H9 (cell line): ENCODE measurements at regions not wholly inside any gene's neighbourhood (a gene's known extent, or its start where the extent isn't known, plus 50 kb on each side); places are given as distances from the start of the nearest gene placed in this dataset.

Experiments
- DNase-seq: peaks from one replicate; pipeline ENCODE4 v3.0.0-alpha.2; 2017
- H2AFZ ChIP-seq: one replicate; pipeline ENCODE4 v1.6.1; 2013; ENCODE audit warnings: mild to moderate bottlenecking, low read length, control low read depth, moderate library complexity
- H2AK5ac ChIP-seq: 2 replicates; pipeline ENCODE4 v1.6.1; 2013; ENCODE audit warnings: low read length, control low read depth, mixed read lengths; ENCODE audit not compliant: insufficient read length
- H2BK120ac ChIP-seq: one replicate; pipeline ENCODE4 v1.6.1; 2013; ENCODE audit warnings: low read depth, mild to moderate bottlenecking, low read length, control low read depth, inconsistent platforms; ENCODE audit not compliant: poor library complexity, severe bottlenecking
- H2BK12ac ChIP-seq: 2 replicates; pipeline ENCODE4 v1.6.1; 2013; ENCODE audit warnings: low read length, control low read depth, mixed read lengths, low read depth; ENCODE audit not compliant: insufficient read length
- H2BK15ac ChIP-seq: 2 replicates; pipeline ENCODE4 v1.6.1; 2013; ENCODE audit warnings: low read depth, low read length, control low read depth
- H2BK20ac ChIP-seq: one replicate; pipeline ENCODE4 v1.6.1; 2013; ENCODE audit warnings: low read depth, mild to moderate bottlenecking, low read length, control low read depth, inconsistent platforms; ENCODE audit not compliant: poor library complexity, severe bottlenecking
- H2BK5ac ChIP-seq: 2 replicates; pipeline ENCODE4 v1.6.1; 2013; ENCODE audit warnings: low read length, control low read depth, mixed read lengths; ENCODE audit not compliant: insufficient read length
- H3K14ac ChIP-seq: 2 replicates; pipeline ENCODE4 v1.6.1; 2013; ENCODE audit warnings: low read length, control low read depth; ENCODE audit not compliant: insufficient read depth
- H3K18ac ChIP-seq: 2 replicates; pipeline ENCODE4 v1.6.1; 2013; ENCODE audit warnings: low read depth, mild to moderate bottlenecking, mixed read lengths, low read length, control low read depth; ENCODE audit not compliant: insufficient read length
- H3K23ac ChIP-seq: 2 replicates; pipeline ENCODE4 v1.6.1; 2013; ENCODE audit warnings: low read length, control low read depth, mixed read lengths, low read depth; ENCODE audit not compliant: insufficient read length
- H3K23me2 ChIP-seq: 2 replicates; pipeline ENCODE4 v1.6.1; 2013; ENCODE audit warnings: low read depth, mild to moderate bottlenecking, mixed read lengths, low read length, control low read depth; ENCODE audit not compliant: insufficient read length, poor library complexity, severe bottlenecking
- H3K27ac ChIP-seq: 2 replicates; pipeline ENCODE4 v1.5.1; 2013; ENCODE audit warnings: low read length, control low read depth, mixed read lengths, low read depth; ENCODE audit not compliant: insufficient read length
- H3K27me3 ChIP-seq: 2 replicates; pipeline ENCODE4 v1.6.1; 2013; ENCODE audit warnings: low read length, control low read depth, inconsistent platforms; ENCODE audit not compliant: insufficient read depth
- H3K4ac ChIP-seq: 2 replicates; pipeline ENCODE4 v1.6.1; 2013; ENCODE audit warnings: low read depth, mild to moderate bottlenecking, control low read depth, inconsistent platforms, low read length, moderate library complexity
- H3K4me1 ChIP-seq: 2 replicates; pipeline ENCODE4 v1.6.1; 2013; ENCODE audit warnings: low read length, control low read depth, inconsistent platforms; ENCODE audit not compliant: insufficient read depth
- H3K4me2 ChIP-seq: 2 replicates; pipeline ENCODE4 v1.6.1; 2013; ENCODE audit warnings: low read length, control low read depth, mixed read lengths; ENCODE audit not compliant: insufficient read length, insufficient read depth
- H3K56ac ChIP-seq: 2 replicates; pipeline ENCODE4 v1.6.1; 2013; ENCODE audit warnings: low read depth, mild to moderate bottlenecking, mixed read lengths, low read length, control low read depth; ENCODE audit not compliant: insufficient read length
- H3K79me1 ChIP-seq: 2 replicates; pipeline ENCODE4 v1.6.1; 2013; ENCODE audit warnings: low read depth, mild to moderate bottlenecking, moderate library complexity, low read length, control low read depth, inconsistent platforms; ENCODE audit not compliant: insufficient read depth, poor library complexity, severe bottlenecking
- H3K79me2 ChIP-seq: 2 replicates; pipeline ENCODE4 v1.6.1; 2013; ENCODE audit warnings: low read length, control low read depth, inconsistent platforms; ENCODE audit not compliant: insufficient read depth
- H3K9ac ChIP-seq: 2 replicates; pipeline ENCODE4 v1.6.1; 2013; ENCODE audit warnings: low read length, control low read depth, mixed read lengths; ENCODE audit not compliant: insufficient read length; ENCODE audit errors: extremely low read depth
- H3K9me3 ChIP-seq: one replicate; pipeline ENCODE4 v1.6.1; 2013; ENCODE audit warnings: low read depth, low read length, inconsistent platforms; ENCODE audit not compliant: control insufficient read depth
- H3T11ph ChIP-seq: one replicate; pipeline ENCODE4 v1.6.1; 2013; ENCODE audit warnings: mild to moderate bottlenecking, low read length, control low read depth, inconsistent platforms
- H4K20me1 ChIP-seq: one replicate; pipeline ENCODE4 v1.6.1; 2013; ENCODE audit not compliant: control insufficient read depth, insufficient read length, insufficient read depth
- H4K5ac ChIP-seq: 2 replicates; pipeline ENCODE4 v1.6.1; 2013; ENCODE audit warnings: low read depth, mild to moderate bottlenecking, mixed read lengths, low read length, control low read depth; ENCODE audit not compliant: insufficient read length
- H4K8ac ChIP-seq: replicated peaks from 2 replicates; pipeline ENCODE4 v1.6.1; 2013; ENCODE audit warnings: low read length, control low read depth, mixed read lengths, low read depth; ENCODE audit not compliant: insufficient read length
- H4K91ac ChIP-seq: 2 replicates; pipeline ENCODE4 v1.6.1; 2013; ENCODE audit warnings: low read depth, mild to moderate bottlenecking, moderate library complexity, mixed read lengths, low read length, control low read depth; ENCODE audit not compliant: insufficient read length
- H3K27ac Mint-ChIP-seq, 3 experiments: 2 replicates in 2 of 3; 3 replicates in 1 of 3; pipeline ENCODE4 v1.8.0; 2020 to 2021; ENCODE audit warnings: mixed read lengths in 3 of 3, mild to moderate bottlenecking in 1 of 3, moderate library complexity in 1 of 3
- H3K27me3 Mint-ChIP-seq: 2 replicates; pipeline ENCODE4 v1.8.0; 2021; ENCODE audit warnings: low read depth, mild to moderate bottlenecking, moderate library complexity, mixed read lengths
- H3K36me3 Mint-ChIP-seq, 3 experiments: 2 replicates in 2 of 3; 3 replicates in 1 of 3; pipeline ENCODE4 v1.8.0; 2020 to 2021; ENCODE audit warnings: low read depth in 3 of 3, mixed read lengths in 3 of 3; ENCODE audit not compliant: insufficient read depth in 1 of 3
- H3K4me1 Mint-ChIP-seq, 2 experiments: 2 replicates each; pipeline ENCODE4 v1.8.0; 2020; ENCODE audit warnings: mixed read lengths in 2 of 2
- H3K4me3 Mint-ChIP-seq, 2 experiments: 2 replicates in 1 of 2; 3 replicates in 1 of 2; pipeline ENCODE4 v1.8.0; 2020 to 2021; ENCODE audit warnings: mild to moderate bottlenecking in 2 of 2, mixed read lengths in 2 of 2, moderate library complexity in 1 of 2
- H3K9me3 Mint-ChIP-seq, 2 experiments: 2 replicates in 1 of 2; 3 replicates in 1 of 2; pipeline ENCODE4 v1.8.0; 2020; ENCODE audit warnings: mild to moderate bottlenecking in 2 of 2, mixed read lengths in 2 of 2, moderate library complexity in 1 of 2
- TF ChIP-seq, protein P1 (sequence below): fragments of 200-600 bp; sonication (generic); conservative IDR thresholded peaks from 3 replicates; pipeline ENCODE4 v1.8.0; 2021; ENCODE audit warnings: antibody characterized with exemption, mild to moderate bottlenecking

DNA sequence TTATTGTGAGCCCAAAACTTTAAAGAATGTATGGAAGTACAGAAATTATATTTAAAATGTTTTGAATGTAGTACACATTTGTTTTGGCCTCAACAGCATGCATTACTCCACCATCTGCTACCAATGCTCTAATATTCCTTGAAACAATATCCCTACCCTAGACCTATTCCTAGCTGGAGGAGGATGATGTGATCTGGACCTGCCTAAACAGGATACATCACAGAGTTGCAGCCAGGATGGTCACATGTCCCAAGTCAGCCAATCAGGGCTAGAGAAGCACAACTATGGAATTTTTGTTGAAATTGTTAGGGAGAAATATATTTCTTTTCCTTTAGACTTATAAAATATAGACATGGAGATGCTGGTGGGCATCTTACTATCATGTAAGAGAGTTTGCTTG, 623.3 kb upstream of the NR5A2 start:
- Histone ChIP-seq H4K5ac (no peak overlapping the region), H3K23ac (no peak overlapping the region), H2BK120ac (no peak overlapping the region), H3K4me1 (peaks cover 3% of the 10 kb centered on the region), H3K27me3 (no peaks in the 10 kb centered on the region), H3K9me3 (no peaks in the 10 kb centered on the region), H3K56ac (no peak overlapping the region), H4K20me1 (no peaks in the 10 kb centered on the region), H3T11ph (no peak overlapping the region), H3K4me2 (no peak overlapping the region), H3K14ac (no peak overlapping the region), H3K4ac (no peak overlapping the region), H2AK5ac (no peak overlapping the region), H4K8ac (no peak overlapping the region), H2BK12ac (no peak overlapping the region), H2BK20ac (no peak overlapping the region), H3K9ac (no peak overlapping the region), H2BK5ac (no peak overlapping the region), H2AFZ (no peak overlapping the region), H2BK15ac (no peak overlapping the region), H3K23me2 (no peaks in the 10 kb centered on the region), H3K18ac (no peak overlapping the region), H4K91ac (no peak overlapping the region), H3K79me2 (no peaks in the 10 kb centered on the region), H3K79me1 (no peaks in the 10 kb centered on the region), H3K27ac (no peak overlapping the region)
- Mint-ChIP-seq H3K27ac (peak overlapping the region in 2 of 3 experiments; percentile 64 to 96; a peak in 5 of 7 replicates), H3K27me3 (no peaks in the 10 kb centered on the region), H3K4me1 (peaks cover 24 to 26% of the 10 kb centered on the region in 2 experiments), H3K36me3 (peaks cover 0 to 8% (median 0%) of the 10 kb centered on the region in 3 experiments; a peak in 3 of 7 replicates), H3K4me3 (no peak overlapping the region), H3K9me3 (peaks cover 0 to 10% of the 10 kb centered on the region in 2 experiments; a peak in 3 of 5 replicates)
- no peak for DNase-seq
- TF ChIP-seq, protein P1, sequence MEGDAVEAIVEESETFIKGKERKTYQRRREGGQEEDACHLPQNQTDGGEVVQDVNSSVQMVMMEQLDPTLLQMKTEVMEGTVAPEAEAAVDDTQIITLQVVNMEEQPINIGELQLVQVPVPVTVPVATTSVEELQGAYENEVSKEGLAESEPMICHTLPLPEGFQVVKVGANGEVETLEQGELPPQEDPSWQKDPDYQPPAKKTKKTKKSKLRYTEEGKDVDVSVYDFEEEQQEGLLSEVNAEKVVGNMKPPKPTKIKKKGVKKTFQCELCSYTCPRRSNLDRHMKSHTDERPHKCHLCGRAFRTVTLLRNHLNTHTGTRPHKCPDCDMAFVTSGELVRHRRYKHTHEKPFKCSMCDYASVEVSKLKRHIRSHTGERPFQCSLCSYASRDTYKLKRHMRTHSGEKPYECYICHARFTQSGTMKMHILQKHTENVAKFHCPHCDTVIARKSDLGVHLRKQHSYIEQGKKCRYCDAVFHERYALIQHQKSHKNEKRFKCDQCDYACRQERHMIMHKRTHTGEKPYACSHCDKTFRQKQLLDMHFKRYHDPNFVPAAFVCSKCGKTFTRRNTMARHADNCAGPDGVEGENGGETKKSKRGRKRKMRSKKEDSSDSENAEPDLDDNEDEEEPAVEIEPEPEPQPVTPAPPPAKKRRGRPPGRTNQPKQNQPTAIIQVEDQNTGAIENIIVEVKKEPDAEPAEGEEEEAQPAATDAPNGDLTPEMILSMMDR, result no peak
